GM18951 (cell line): ENCODE measurements at regions not wholly inside any gene's neighbourhood (a gene's known extent, or its start where the extent isn't known, plus 50 kb on each side); places are given as distances from the start of the nearest gene placed in this dataset.
"Not testable (repeated sequence)": the region's sequence is repeated elsewhere in the genome, so short reads cannot be mapped to it uniquely, and the experiment has no call there.

Source experiments
- POLR2A ChIP-seq: IDR thresholded peaks from 4 replicates; pipeline ENCODE4 v1.6.1; 2011; ENCODE audit warnings: mild to moderate bottlenecking; ENCODE audit not compliant: insufficient read length, insufficient read depth; ENCODE audit errors: extremely low read depth
- in situ Hi-C: fragments of 300-500 bp; cut with MboI; formaldehyde crosslinking; loops from one replicate; pipeline ENCODE4 v1.12.0; 2022; ENCODE audit warnings: low sequenced_read_pairs, mixed read lengths, inconsistent platforms; ENCODE audit not compliant: unreplicated experiment

DNA sequence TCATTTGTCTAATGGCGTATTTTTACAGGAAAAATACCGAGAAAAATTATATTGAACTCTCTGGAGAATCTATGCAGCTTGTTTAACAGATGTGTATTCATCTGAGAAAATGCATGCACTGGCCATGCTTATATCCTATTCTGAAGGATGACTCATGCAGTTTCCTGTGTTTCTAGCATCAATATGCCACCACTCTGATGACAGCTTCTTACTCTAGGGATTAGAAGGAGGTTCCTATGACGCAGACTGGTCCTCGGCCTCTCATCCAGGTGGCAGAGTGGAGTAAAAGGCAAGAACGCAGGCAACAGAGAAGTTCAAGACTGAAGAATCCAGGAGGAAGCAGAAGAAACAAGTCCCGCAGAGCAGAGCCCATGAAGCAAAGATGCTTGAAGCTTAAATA, 910.0 kb upstream of the ROBO1 start:
- TF ChIP-seq POLR2A = no peak
- in situ Hi-C loops = no loop called here

GRCh38 chr3:80676866-80677265, 909.1 kb upstream of the ROBO1 start:
- no peak for TF ChIP-seq POLR2A
- in situ Hi-C loops = no loop called here

GRCh38 chr3:80676261-80676660, 908.5 kb upstream of the ROBO1 start:
- in situ Hi-C loops = no loop called here
- no peak for TF ChIP-seq POLR2A

- in situ Hi-C loops = no loop called here
- no peak for TF ChIP-seq POLR2A
Observed at GRCh38 chr3:80675790-80676189, 908.0 kb upstream of the ROBO1 start.

GRCh38 chr3:80668600-80669294, 900.9 kb upstream of the ROBO1 start:
- in situ Hi-C loops = no loop called here
- no peak for TF ChIP-seq POLR2A

DNA sequence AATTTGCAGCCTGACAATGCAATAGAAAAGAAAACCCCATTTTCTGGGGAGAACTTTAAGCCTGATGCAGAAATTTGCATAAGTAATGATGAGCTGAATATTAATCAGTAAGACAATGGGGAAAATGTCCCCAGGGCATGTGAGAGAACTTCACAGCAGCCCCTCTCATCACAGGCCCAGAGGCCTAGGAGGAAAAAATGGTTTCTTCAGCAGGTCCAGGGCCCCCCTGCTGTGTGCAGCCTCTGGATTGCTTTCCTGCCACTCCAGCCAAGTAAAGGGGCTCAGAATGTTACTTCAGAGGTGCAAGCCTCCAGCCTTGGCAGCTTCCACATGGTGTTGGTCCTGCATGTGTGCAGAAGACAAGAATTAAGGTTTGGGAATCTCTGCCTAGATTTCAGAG, 900.3 kb upstream of the ROBO1 start:
- TF ChIP-seq POLR2A = no peak
- in situ Hi-C loops = no loop called here

- TF ChIP-seq POLR2A = no peak
- in situ Hi-C loops = no loop called here
Observed at GRCh38 chr3:80663426-80663825, 895.6 kb upstream of the ROBO1 start.

- in situ Hi-C loops = no loop called here
- TF ChIP-seq POLR2A = no peak
Observed at GRCh38 chr3:80655216-80655615, 887.4 kb upstream of the ROBO1 start.

GRCh38 chr3:80649170-80649569, 881.4 kb upstream of the ROBO1 start:
- in situ Hi-C loops = no loop called here
- no peak for TF ChIP-seq POLR2A

GRCh38 chr3:80643421-80643820, 875.6 kb upstream of the ROBO1 start:
- no peak for TF ChIP-seq POLR2A
- in situ Hi-C loops = no loop called here

DNA sequence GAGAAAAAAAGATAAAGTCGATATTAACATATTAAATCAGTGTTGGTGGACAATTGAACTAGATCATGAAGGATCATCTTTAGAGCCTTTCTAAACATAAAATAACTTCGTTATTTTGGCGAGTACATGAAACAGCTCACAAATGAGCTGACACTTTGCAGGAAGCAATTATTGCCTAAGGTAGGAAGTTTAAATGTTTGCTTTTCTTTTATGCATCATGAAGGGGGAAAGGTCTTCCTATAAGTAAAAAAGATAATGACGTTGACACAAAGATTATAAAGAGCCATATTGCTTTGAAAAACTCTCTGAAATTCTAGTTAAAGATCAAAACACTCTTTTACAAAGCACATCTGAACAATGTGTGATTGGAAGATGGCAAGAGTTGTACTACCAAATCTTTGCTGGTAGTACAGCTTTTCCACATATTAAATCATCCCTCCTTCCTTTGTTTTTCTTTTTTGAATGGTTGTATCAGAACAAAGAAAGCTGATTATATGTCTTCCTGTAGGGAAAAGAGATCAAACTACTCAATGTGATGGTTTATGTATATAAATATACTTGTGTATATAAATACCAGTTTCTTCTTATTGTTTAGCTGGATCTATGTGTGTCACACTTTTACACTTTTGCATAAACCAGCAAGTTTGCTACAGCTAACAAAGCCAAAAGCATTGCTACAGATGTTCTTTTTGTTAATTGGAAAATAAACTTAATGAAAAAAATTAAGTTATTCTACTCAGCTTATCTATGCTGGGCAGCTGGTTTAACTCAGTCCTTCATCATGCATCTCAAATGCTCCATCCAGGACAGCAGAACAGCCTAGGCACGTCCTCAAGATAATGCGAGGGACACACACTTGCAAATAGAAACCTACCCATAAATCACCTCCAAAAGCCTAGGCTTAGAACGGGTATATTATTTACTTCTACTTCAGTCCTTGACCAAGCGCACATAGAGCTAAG, 850.8 kb upstream of the ROBO1 start:
- in situ Hi-C loops = no loop called here
- TF ChIP-seq POLR2A = no peak

DNA sequence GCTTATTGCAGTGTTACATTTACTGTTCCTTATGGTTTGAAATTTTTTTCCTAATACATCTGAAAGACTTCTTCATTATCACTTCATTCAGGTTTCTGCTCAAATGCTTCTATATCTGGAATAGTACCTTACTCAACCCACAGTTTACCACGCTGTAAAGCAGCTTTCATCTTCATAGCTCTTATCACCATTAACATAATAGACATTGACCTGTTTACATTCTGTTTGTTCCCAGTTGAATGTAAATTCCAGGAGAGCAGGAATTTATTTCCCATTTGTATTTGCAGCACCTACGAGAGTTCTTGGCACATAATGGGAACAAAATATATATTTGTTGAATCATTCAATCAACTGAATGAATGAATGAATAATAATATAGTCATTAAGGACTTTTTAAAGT, 844.6 kb upstream of the ROBO1 start:
- no peak for TF ChIP-seq POLR2A
- in situ Hi-C loops = no loop called here

- in situ Hi-C loops = not testable (repeated sequence)
Observed at GRCh38 chr3:80608072-80608471, 840.3 kb upstream of the ROBO1 start.

DNA sequence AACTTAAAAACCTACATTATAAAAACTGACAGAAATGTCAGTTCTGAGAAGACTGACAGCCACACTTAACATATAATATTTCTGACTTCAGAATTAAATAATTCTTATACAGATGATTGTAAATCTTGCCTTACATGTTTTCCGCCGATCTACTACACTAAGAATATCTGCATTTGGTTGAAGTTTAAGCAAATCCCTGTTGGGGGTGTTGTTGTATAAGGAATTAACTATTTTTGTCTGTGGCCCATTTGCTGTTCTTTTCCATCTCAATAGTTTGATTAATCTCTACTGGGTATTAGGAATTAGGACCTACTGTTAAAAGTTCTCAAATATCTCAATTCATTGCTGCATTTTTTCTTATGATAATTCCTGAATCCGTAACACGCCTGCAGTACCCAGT, 838.3 kb upstream of the ROBO1 start:
- no peak for TF ChIP-seq POLR2A
- in situ Hi-C loops = no loop called here
